ENCODE measurements at regions not wholly inside any gene's neighbourhood (a gene's known extent, or its start where the extent isn't known, plus 50 kb on each side); places are given as distances from the start of the nearest gene placed in this dataset.

DNA sequence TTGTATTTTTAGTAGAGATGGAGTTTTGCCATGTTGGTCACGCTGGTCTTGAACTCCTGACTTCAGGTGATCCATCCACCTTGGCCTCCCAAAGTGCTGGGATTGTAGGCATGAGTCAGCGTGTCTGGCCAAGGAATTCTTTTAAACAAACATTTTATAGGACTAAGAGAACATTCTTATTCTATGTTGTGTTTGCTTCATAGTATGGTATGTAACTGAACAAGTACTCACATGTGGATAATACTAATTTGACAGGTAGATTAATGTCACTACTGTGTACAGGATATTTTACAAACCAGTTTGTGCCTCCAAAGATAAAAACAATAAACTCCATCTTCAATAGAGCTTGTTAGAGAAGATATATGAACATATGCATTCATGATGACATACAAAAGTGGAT is 1353.4 kb downstream of the PCDH7 start:
- DNase-seq: no peak
- Histone ChIP-seq H3K36me3 (ENCODE audit: control insufficient read depth in 2 of 3, insufficient read depth in 3 of 3, low read length in 3 of 3) (no peaks in the 10 kb centered on the region), H3K27ac (ENCODE audit: low read depth in 2 of 2, low read length in 2 of 2) (no peak overlapping the region), H3K4me1 (ENCODE audit: control insufficient read depth in 2 of 3, insufficient read depth in 2 of 3, low read depth in 1 of 3, low read length in 3 of 3) (no peaks in the 10 kb centered on the region), H3K9me3 (ENCODE audit: control insufficient read depth in 2 of 3, insufficient read depth in 1 of 3, low read length in 3 of 3) (no peaks in the 10 kb centered on the region), H3K4me3 (ENCODE audit: low read length in 3 of 3) (no peak overlapping the region), H3K9ac (ENCODE audit: low read length in 3 of 3) (no peak overlapping the region), H3K27me3 (ENCODE audit: control insufficient read depth, insufficient read depth, low read length) (no peaks in the 10 kb centered on the region)
- FAIRE-seq: no peak
- intact Hi-C loops (cut with DNase I): no loop called here
- TF ChIP-seq, protein P1, sequence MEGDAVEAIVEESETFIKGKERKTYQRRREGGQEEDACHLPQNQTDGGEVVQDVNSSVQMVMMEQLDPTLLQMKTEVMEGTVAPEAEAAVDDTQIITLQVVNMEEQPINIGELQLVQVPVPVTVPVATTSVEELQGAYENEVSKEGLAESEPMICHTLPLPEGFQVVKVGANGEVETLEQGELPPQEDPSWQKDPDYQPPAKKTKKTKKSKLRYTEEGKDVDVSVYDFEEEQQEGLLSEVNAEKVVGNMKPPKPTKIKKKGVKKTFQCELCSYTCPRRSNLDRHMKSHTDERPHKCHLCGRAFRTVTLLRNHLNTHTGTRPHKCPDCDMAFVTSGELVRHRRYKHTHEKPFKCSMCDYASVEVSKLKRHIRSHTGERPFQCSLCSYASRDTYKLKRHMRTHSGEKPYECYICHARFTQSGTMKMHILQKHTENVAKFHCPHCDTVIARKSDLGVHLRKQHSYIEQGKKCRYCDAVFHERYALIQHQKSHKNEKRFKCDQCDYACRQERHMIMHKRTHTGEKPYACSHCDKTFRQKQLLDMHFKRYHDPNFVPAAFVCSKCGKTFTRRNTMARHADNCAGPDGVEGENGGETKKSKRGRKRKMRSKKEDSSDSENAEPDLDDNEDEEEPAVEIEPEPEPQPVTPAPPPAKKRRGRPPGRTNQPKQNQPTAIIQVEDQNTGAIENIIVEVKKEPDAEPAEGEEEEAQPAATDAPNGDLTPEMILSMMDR (IDR thresholded peaks at IDR 0.05; ENCODE audit: borderline replicate concordance, extremely low read depth, insufficient read depth): no peak

DNA sequence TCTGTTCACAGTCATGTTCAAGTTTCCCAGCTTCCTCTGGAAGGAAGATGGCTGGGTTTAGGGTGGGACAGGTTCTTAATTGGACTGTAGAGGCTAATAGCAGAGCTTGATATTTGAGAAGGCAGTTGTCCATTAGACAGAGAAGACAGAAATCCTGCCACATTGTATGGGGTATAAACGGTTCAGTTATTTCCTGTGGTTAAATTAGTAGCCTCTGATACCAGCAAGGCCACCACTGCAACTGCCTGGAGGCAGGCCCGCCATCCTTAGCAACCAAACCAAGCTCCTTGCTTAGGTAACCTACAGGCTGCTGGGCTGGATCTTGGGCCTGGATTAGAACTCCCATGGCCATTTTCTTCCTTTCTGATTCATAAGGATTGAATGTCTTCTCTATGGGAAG is 1367.0 kb downstream of the PCDH7 start:
- TF ChIP-seq, protein P1 (IDR thresholded peaks at IDR 0.05; ENCODE audit: borderline replicate concordance, extremely low read depth, insufficient read depth): no peak
- H3K36me3 ChIP-seq (ENCODE audit: control insufficient read depth in 2 of 3, insufficient read depth in 3 of 3, low read length in 3 of 3): no peaks in the 10 kb centered on the region
- H3K9ac ChIP-seq (ENCODE audit: low read length in 3 of 3): no peak overlapping the region
- no peaks in the 10 kb centered on the region for H3K27me3 ChIP-seq (ENCODE audit: control insufficient read depth, insufficient read depth, low read length)
- DNase-seq (no peak), FAIRE-seq (no peak)
- no peaks in the 10 kb centered on the region for H3K9me3 ChIP-seq (ENCODE audit: control insufficient read depth in 2 of 3, insufficient read depth in 1 of 3, low read length in 3 of 3)
- no peak overlapping the region for H3K4me3 ChIP-seq (ENCODE audit: low read length in 3 of 3)
- H3K27ac ChIP-seq (ENCODE audit: low read depth in 2 of 2, low read length in 2 of 2): no peak overlapping the region
- intact Hi-C loops (cut with DNase I): no loop called here
- no peaks in the 10 kb centered on the region for H3K4me1 ChIP-seq (ENCODE audit: control insufficient read depth in 2 of 3, insufficient read depth in 2 of 3, low read depth in 1 of 3, low read length in 3 of 3)

DNA sequence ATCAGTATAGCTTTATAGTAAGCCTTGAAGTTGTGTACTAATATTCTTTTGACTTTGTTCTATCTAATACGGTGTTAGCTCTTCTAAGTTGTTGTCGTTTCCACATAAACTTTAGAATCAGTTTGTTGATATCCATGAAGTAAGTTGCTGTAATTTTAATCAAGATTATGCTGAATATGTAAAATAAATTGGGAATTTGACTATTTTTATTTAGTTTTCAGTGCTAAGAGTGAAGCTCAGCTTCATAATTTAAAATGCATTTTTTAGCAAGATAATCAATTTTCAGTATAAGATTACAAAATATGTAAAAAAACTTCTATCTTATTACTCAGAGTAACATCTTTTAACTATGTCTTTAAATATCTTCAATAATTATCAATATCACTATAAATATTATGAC is 1374.8 kb downstream of the PCDH7 start:
- Histone ChIP-seq H3K4me3 (ENCODE audit: low read length in 3 of 3) (no peak overlapping the region), H3K9ac (ENCODE audit: low read length in 3 of 3) (no peak overlapping the region), H3K36me3 (ENCODE audit: control insufficient read depth in 2 of 3, insufficient read depth in 3 of 3, low read length in 3 of 3) (no peaks in the 10 kb centered on the region), H3K4me1 (ENCODE audit: control insufficient read depth in 2 of 3, insufficient read depth in 2 of 3, low read depth in 1 of 3, low read length in 3 of 3) (no peaks in the 10 kb centered on the region), H3K27me3 (ENCODE audit: control insufficient read depth, insufficient read depth, low read length) (no peaks in the 10 kb centered on the region), H3K27ac (ENCODE audit: low read depth in 2 of 2, low read length in 2 of 2) (no peak overlapping the region), H3K9me3 (ENCODE audit: control insufficient read depth in 2 of 3, insufficient read depth in 1 of 3, low read length in 3 of 3) (peaks cover 0 to 2% (median 0%) of the 10 kb centered on the region in 3 donors)
- intact Hi-C loops (cut with DNase I): no loop called here
- TF ChIP-seq, protein P1 (IDR thresholded peaks at IDR 0.05; ENCODE audit: borderline replicate concordance, extremely low read depth, insufficient read depth): no peak
- DNase-seq (no peak), FAIRE-seq (peak; percentile 13)

DNA sequence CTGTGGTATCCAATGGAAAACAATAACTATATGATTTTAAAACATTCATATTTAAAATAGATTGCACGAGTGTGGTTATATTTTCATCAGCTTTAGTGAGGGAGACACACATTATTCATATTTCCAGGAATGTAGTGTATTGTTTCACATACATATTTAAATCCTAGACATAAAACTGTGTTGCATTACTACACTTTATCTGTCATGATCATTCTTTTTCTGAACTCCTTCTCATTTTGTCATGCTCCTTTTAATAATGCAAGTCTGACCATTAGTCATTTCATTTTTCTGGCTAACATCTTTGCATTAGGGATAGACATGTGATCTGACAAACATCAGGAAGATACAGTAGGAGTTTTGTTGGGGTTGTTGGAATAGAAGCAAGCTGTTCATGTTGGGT is 1382.7 kb downstream of the PCDH7 start:
- FAIRE-seq: no peak
- no peaks in the 10 kb centered on the region for H3K27me3 ChIP-seq (ENCODE audit: control insufficient read depth, insufficient read depth, low read length)

More for the DNA sequence above, 1382.7 kb downstream of the PCDH7 start:
- Histone ChIP-seq H3K4me3 (ENCODE audit: low read length in 3 of 3) (no peak overlapping the region), H3K9ac (ENCODE audit: low read length in 3 of 3) (no peak overlapping the region), H3K27ac (ENCODE audit: low read depth in 2 of 2, low read length in 2 of 2) (no peak overlapping the region), H3K9me3 (ENCODE audit: control insufficient read depth in 2 of 3, insufficient read depth in 1 of 3, low read length in 3 of 3) (peaks cover 0 to 2% (median 0%) of the 10 kb centered on the region in 3 donors), H3K36me3 (ENCODE audit: control insufficient read depth in 2 of 3, insufficient read depth in 3 of 3, low read length in 3 of 3) (no peaks in the 10 kb centered on the region), H3K4me1 (ENCODE audit: control insufficient read depth in 2 of 3, insufficient read depth in 2 of 3, low read depth in 1 of 3, low read length in 3 of 3) (no peaks in the 10 kb centered on the region)
- TF ChIP-seq, protein P1 (IDR thresholded peaks at IDR 0.05; ENCODE audit: borderline replicate concordance, extremely low read depth, insufficient read depth): no peak
- intact Hi-C loops (cut with DNase I): no loop called here
- DNase-seq: no peak

Measured in kidney (tissue), 13 donors.